ENCODE measurements at regions not wholly inside any gene's neighbourhood (a gene's known extent, or its start where the extent isn't known, plus 50 kb on each side); places are given as distances from the start of the nearest gene placed in this dataset.

GRCh38 chr4:22240814-22241213 is 275.1 kb downstream of the ADGRA3 start:
- TF ChIP-seq, protein P1, sequence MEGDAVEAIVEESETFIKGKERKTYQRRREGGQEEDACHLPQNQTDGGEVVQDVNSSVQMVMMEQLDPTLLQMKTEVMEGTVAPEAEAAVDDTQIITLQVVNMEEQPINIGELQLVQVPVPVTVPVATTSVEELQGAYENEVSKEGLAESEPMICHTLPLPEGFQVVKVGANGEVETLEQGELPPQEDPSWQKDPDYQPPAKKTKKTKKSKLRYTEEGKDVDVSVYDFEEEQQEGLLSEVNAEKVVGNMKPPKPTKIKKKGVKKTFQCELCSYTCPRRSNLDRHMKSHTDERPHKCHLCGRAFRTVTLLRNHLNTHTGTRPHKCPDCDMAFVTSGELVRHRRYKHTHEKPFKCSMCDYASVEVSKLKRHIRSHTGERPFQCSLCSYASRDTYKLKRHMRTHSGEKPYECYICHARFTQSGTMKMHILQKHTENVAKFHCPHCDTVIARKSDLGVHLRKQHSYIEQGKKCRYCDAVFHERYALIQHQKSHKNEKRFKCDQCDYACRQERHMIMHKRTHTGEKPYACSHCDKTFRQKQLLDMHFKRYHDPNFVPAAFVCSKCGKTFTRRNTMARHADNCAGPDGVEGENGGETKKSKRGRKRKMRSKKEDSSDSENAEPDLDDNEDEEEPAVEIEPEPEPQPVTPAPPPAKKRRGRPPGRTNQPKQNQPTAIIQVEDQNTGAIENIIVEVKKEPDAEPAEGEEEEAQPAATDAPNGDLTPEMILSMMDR (IDR thresholded peaks at IDR 0.05) = no peak
- no peak for TF ChIP-seq POLR2A (IDR thresholded peaks at IDR 0.05)
